RWPE2 (cell line): ENCODE measurements at regions not wholly inside any gene's neighbourhood (a gene's known extent, or its start where the extent isn't known, plus 50 kb on each side); places are given as distances from the start of the nearest gene placed in this dataset.
A peak's percentile ranks its signal among the peaks of the same experiment; 100 is the strongest.

Source experiments
- ATAC-seq: fragments of 200-7000 bp; cut with Tn5 transposase; 3 replicates; pipeline ENCODE4 v1.9.1; 2021; ENCODE audit warnings: low read depth
- DNase-seq: peaks from one replicate; pipeline ENCODE4 v3.0.0-alpha.2; 2020; ENCODE audit warnings: low spot score
- H3K27ac ChIP-seq: fragments of 450-650 bp; 2 replicates; pipeline ENCODE4 v1.5.1; 2017; ENCODE audit warnings: mild to moderate bottlenecking; ENCODE audit not compliant: poor library complexity, severe bottlenecking
- H3K27me3 ChIP-seq: fragments of 250-450 bp; sonication (Bioruptor Pico); 2 replicates; pipeline ENCODE4 v1.5.1; 2021; ENCODE audit warnings: mild to moderate bottlenecking, moderate library complexity; ENCODE audit not compliant: insufficient read depth, poor library complexity, severe bottlenecking
- H3K36me3 ChIP-seq: fragments of 250-450 bp; sonication (Bioruptor Pico); 2 replicates; pipeline ENCODE4 v1.5.1; 2020; ENCODE audit warnings: low read depth, mild to moderate bottlenecking, moderate library complexity
- H3K4me1 ChIP-seq: fragments of 250-450 bp; sonication (Bioruptor Pico); 2 replicates; pipeline ENCODE4 v1.5.1; 2021; ENCODE audit warnings: mild to moderate bottlenecking, moderate library complexity; ENCODE audit not compliant: insufficient read depth, poor library complexity, severe bottlenecking
- H3K4me3 ChIP-seq: fragments of 250-450 bp; sonication (Bioruptor Pico); 2 replicates; pipeline ENCODE4 v1.5.1; 2021; ENCODE audit warnings: mild to moderate bottlenecking, moderate library complexity; ENCODE audit not compliant: severe bottlenecking
- H3K9me3 ChIP-seq: fragments of 250-450 bp; sonication (Bioruptor Pico); 2 replicates; pipeline ENCODE4 v1.5.1; 2021; ENCODE audit warnings: mild to moderate bottlenecking, moderate library complexity; ENCODE audit not compliant: severe bottlenecking
- TF ChIP-seq, protein P1 (sequence below): fragments of 450-650 bp; IDR thresholded peaks from one replicate; pipeline ENCODE4 v1.5.1; 2017; ENCODE audit warnings: mild to moderate bottlenecking, moderate library complexity; ENCODE audit not compliant: poor library complexity, severe bottlenecking

DNA sequence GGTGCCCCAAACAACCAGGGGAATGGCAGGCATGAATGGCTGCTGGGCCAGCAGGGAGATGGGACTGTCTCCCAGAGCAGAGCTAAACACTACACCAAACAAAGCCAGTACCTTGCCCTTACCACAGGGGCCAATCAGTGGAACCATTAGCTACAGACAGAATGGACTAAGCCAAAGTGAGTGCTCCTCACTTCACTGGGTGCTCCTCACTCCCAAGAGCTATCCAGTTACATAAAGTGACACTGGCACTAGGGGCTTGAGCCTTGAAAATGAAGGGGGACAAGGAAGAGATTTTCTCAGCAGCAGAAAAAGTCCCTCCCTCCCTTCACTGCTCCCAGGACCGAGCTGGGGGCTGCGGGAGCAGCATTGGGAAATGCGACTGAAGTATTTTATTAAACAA is 110.9 kb upstream of the SHB start:
- Histone ChIP-seq H3K36me3 (no peaks in the 10 kb centered on the region), H3K27ac (no peak overlapping the region), H3K27me3 (no peaks in the 10 kb centered on the region), H3K4me1 (peaks cover 3% of the 10 kb centered on the region), H3K9me3 (no peaks in the 10 kb centered on the region), H3K4me3 (no peak overlapping the region)
- DNase-seq, result no peak
- TF ChIP-seq, protein P1, sequence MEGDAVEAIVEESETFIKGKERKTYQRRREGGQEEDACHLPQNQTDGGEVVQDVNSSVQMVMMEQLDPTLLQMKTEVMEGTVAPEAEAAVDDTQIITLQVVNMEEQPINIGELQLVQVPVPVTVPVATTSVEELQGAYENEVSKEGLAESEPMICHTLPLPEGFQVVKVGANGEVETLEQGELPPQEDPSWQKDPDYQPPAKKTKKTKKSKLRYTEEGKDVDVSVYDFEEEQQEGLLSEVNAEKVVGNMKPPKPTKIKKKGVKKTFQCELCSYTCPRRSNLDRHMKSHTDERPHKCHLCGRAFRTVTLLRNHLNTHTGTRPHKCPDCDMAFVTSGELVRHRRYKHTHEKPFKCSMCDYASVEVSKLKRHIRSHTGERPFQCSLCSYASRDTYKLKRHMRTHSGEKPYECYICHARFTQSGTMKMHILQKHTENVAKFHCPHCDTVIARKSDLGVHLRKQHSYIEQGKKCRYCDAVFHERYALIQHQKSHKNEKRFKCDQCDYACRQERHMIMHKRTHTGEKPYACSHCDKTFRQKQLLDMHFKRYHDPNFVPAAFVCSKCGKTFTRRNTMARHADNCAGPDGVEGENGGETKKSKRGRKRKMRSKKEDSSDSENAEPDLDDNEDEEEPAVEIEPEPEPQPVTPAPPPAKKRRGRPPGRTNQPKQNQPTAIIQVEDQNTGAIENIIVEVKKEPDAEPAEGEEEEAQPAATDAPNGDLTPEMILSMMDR, result no peak
- ATAC-seq, result no peak

DNA sequence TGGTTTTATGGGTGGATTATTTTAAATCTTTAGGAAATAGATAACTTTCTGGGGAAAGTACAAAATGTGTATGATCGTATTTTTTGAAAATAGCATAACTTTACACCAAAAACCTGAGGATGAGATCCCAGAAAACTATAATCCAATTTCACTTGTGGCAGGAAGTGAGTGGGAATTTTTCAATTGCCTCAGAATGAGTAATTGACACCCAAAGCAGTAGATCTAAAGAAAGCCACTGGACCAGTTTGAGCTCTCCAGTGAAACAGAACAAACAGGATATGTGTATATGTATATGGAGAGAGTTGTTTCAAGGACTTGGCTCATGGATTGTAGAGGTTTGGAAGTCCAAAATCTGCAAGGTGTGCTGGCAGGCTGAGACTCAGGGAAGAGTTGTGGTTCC is 109.2 kb upstream of the SHB start:
- no peaks in the 10 kb centered on the region for H3K27me3 ChIP-seq
- no peak overlapping the region for H3K4me3 ChIP-seq
- TF ChIP-seq, protein P1, result no peak
- H3K36me3 ChIP-seq, result no peaks in the 10 kb centered on the region
- DNase-seq, result no peak
- no peak overlapping the region for H3K27ac ChIP-seq
- peaks cover 3% of the 10 kb centered on the region for H3K4me1 ChIP-seq
- ATAC-seq, result peak; percentile 91
- H3K9me3 ChIP-seq, result no peaks in the 10 kb centered on the region

DNA sequence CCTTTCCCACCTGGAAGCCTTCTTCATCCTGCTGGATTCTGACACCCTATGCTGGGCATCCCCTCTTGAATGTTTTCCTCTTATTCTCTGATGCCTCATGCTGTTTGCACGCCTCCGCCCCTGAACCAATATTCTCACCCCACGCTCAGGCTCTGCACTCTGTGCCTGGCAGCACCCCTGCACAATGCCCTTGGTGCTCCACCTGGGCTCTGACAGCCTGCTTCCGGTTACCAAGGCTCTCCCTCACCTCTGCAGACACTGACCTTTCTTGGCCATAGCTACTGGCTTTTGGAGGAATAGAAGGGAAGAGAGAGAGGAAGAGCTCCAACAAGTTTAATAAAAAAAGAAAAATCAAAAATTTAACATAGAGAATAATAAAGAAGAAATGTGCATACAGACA is 108.7 kb upstream of the SHB start:
- Histone ChIP-seq H3K36me3 (no peaks in the 10 kb centered on the region), H3K4me3 (no peak overlapping the region), H3K4me1 (peaks cover 3% of the 10 kb centered on the region), H3K9me3 (no peaks in the 10 kb centered on the region), H3K27me3 (no peaks in the 10 kb centered on the region), H3K27ac (no peak overlapping the region)
- no peak for ATAC-seq
- no peak for DNase-seq
- TF ChIP-seq, protein P1, result no peak

DNA sequence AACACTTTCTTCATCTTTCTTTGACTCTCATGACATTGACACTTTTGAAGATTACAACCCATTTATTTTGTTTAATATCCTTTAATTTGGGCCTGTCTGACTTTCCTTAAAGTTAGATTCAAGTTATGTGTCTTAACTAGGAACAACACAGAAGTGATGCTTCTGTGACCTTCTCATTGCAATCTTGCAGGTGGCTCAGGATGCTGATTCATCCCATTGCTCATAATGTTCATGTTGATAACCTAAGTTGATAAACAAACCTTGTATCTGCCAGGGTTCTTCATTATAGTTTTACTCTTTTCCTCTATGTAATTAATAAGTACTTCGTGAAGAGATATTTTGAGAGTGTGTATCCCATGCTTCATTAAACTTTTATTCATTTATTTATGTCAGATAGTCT is 107.2 kb upstream of the SHB start:
- H3K27ac ChIP-seq, result no peak overlapping the region
- no peaks in the 10 kb centered on the region for H3K27me3 ChIP-seq
- no peak for ATAC-seq
- peaks cover 3% of the 10 kb centered on the region for H3K4me1 ChIP-seq
- H3K4me3 ChIP-seq, result no peak overlapping the region
- no peak for DNase-seq
- no peaks in the 10 kb centered on the region for H3K36me3 ChIP-seq
- TF ChIP-seq, protein P1, result no peak
- no peaks in the 10 kb centered on the region for H3K9me3 ChIP-seq

DNA sequence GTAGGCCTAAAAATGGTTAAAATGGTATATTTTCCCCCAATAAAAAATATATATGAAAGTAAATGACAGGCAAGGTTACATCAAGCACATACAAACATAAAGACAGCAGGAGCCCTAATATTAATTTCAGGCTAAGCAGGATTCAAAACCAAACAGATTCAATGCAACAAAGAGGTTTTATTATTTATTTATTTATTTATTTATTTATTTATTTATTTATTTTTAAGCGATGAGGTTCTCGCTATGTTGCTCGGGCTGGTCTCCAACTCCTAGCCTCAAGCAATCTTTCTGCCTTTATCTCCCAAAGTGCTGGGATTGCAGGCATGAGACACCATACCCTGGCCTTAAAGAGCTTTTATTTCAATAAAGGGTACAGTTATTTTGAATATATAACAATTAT is 106.4 kb upstream of the SHB start:
- TF ChIP-seq, protein P1, result no peak
- Histone ChIP-seq H3K9me3 (no peaks in the 10 kb centered on the region), H3K4me1 (peaks cover 3% of the 10 kb centered on the region), H3K36me3 (no peaks in the 10 kb centered on the region), H3K4me3 (no peak overlapping the region), H3K27me3 (no peaks in the 10 kb centered on the region), H3K27ac (no peak overlapping the region)
- DNase-seq (no peak), ATAC-seq (no peak)
